Uterus (tissue), 2 donors: ENCODE measurements at regions not wholly inside any gene's neighbourhood (a gene's known extent, or its start where the extent isn't known, plus 50 kb on each side); places are given as distances from the start of the nearest gene placed in this dataset.

Experiments
- POLR2A ChIP-seq, 2 donors: fragments of 450-650 bp; IDR thresholded peaks; one replicate each; pipeline ENCODE4 v1.6.1; 2016; ENCODE audit warnings: antibody characterized with exemption in 2 of 2, mild to moderate bottlenecking in 1 of 2, moderate library complexity in 1 of 2
- TF ChIP-seq, protein P1 (sequence below), 4 experiments: fragments of 200-600 bp in 2 of 4; fragments of 450-650 bp in 2 of 4; sonication (generic) in 2 of 4; IDR thresholded peaks; one replicate each; pipeline ENCODE4 v1.5.1; 2016 to 2019; ENCODE audit warnings: antibody characterized with exemption in 4 of 4, mild to moderate bottlenecking in 2 of 4, moderate library complexity in 1 of 4

DNA sequence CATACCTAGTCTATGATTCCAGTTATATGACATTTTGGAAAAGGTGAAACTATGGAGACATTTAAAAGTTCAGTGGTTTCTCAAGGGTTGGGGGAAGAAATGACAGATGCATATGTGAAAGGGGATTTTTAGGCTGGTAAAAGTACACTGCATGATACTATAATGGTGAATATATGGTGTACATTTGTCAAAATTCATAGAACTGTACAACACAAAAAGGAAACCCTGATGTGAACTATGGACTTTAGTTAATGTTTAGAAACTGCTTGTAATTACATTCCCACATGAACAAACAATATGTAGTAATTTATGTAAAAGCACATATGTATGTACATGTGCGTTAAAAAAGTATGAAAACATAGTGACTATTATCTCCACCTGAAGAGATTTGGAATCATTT is 907.3 kb upstream of the CITED2 start:
- no peak for TF ChIP-seq POLR2A (IDR thresholded peaks at IDR 0.05)
- TF ChIP-seq, protein P1, sequence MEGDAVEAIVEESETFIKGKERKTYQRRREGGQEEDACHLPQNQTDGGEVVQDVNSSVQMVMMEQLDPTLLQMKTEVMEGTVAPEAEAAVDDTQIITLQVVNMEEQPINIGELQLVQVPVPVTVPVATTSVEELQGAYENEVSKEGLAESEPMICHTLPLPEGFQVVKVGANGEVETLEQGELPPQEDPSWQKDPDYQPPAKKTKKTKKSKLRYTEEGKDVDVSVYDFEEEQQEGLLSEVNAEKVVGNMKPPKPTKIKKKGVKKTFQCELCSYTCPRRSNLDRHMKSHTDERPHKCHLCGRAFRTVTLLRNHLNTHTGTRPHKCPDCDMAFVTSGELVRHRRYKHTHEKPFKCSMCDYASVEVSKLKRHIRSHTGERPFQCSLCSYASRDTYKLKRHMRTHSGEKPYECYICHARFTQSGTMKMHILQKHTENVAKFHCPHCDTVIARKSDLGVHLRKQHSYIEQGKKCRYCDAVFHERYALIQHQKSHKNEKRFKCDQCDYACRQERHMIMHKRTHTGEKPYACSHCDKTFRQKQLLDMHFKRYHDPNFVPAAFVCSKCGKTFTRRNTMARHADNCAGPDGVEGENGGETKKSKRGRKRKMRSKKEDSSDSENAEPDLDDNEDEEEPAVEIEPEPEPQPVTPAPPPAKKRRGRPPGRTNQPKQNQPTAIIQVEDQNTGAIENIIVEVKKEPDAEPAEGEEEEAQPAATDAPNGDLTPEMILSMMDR (IDR thresholded peaks at IDR 0.05) = no peak
